Adrenal gland (tissue), 5 donors: ENCODE measurements at regions not wholly inside any gene's neighbourhood (a gene's known extent, or its start where the extent isn't known, plus 50 kb on each side); places are given as distances from the start of the nearest gene placed in this dataset.

Experiments
- POLR2A ChIP-seq, 2 donors: fragments of 450-650 bp; IDR thresholded peaks; one replicate each; pipeline ENCODE4 v1.6.1; 2017; ENCODE audit warnings: antibody characterized with exemption in 2 of 2, mild to moderate bottlenecking in 2 of 2, moderate library complexity in 1 of 2
- TF ChIP-seq, protein P1 (sequence below), 6 experiments: fragments of 450-650 bp in 4 of 6; fragments of 200-600 bp in 2 of 6; sonication (generic) in 1 of 6; IDR thresholded peaks; 1 replicate in 5 of 6; 2 replicates in 1 of 6; pipeline versions ENCODE4 v1.5.1 to v1.8.0; 2016 to 2021; ENCODE audit warnings: antibody characterized with exemption in 6 of 6, mild to moderate bottlenecking in 2 of 6, moderate library complexity in 1 of 6
- donor health status: DM: no; HTN: no; CAD: no.

DNA sequence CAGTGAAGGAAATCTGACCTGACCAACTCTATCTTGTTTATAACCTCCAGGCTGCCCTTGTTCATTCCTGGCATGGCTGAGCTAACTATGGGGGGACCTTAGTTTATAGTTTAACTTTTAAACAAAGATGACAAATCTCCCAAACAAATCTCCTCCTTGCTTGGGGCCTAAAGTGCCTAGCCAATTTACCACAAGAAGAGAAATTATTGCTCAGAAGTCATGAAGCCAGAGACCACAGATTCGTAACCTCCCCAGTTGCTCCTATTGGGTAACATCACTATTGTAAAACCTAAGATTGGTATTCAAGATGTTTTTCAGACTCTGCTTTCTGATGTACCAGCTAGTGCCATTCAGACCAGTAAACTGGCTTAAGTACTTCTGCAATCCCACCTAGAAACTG is 649.4 kb upstream of the SLC8A1 start:
- TF ChIP-seq, protein P1, sequence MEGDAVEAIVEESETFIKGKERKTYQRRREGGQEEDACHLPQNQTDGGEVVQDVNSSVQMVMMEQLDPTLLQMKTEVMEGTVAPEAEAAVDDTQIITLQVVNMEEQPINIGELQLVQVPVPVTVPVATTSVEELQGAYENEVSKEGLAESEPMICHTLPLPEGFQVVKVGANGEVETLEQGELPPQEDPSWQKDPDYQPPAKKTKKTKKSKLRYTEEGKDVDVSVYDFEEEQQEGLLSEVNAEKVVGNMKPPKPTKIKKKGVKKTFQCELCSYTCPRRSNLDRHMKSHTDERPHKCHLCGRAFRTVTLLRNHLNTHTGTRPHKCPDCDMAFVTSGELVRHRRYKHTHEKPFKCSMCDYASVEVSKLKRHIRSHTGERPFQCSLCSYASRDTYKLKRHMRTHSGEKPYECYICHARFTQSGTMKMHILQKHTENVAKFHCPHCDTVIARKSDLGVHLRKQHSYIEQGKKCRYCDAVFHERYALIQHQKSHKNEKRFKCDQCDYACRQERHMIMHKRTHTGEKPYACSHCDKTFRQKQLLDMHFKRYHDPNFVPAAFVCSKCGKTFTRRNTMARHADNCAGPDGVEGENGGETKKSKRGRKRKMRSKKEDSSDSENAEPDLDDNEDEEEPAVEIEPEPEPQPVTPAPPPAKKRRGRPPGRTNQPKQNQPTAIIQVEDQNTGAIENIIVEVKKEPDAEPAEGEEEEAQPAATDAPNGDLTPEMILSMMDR (IDR thresholded peaks at IDR 0.05): no peak
- no peak for TF ChIP-seq POLR2A (IDR thresholded peaks at IDR 0.05)
